ENCODE measurements at regions not wholly inside any gene's neighbourhood (a gene's known extent, or its start where the extent isn't known, plus 50 kb on each side); places are given as distances from the start of the nearest gene placed in this dataset.
"Not testable (repeated sequence)": the region's sequence is repeated elsewhere in the genome, so short reads cannot be mapped to it uniquely, and the experiment has no call there.

DNA sequence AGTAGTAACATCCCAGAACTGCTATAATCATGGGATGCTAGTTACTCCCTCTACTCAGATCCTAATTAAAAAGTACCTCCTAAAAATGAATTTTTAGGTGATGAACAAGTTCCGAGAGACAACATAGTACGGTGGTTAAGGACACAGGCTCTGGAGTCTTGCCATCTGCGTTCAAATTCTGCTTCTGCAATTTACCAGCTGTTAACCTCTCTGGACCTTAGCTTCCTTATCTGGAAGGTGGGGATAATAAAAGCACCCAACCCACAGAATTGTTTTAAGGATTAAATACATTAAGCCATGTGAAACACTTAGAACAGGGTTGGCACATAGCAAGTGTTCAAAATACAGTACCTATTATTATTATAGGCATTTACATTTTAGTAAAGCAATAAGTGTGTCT, 77.5 kb upstream of the XPA start:
- DNase-seq (no peak), ATAC-seq (no peak)
- peaks cover 0 to 46% (median 2%) of the 10 kb centered on the region in 9 donors for H3K27me3 ChIP-seq
- H3K36me3 ChIP-seq: no peaks in the 10 kb centered on the region
- H3K9me3 ChIP-seq: peaks cover 0 to 17% (median 11%) of the 10 kb centered on the region in 12 donors
- H3K4me1 ChIP-seq: peaks cover 0 to 4% (median 0%) of the 10 kb centered on the region in 12 donors
- 40 to 63% (median 54%) methylated on average over 3 of the region's 3 CpGs for WGBS, 4 donors
- TF ChIP-seq, protein P1, sequence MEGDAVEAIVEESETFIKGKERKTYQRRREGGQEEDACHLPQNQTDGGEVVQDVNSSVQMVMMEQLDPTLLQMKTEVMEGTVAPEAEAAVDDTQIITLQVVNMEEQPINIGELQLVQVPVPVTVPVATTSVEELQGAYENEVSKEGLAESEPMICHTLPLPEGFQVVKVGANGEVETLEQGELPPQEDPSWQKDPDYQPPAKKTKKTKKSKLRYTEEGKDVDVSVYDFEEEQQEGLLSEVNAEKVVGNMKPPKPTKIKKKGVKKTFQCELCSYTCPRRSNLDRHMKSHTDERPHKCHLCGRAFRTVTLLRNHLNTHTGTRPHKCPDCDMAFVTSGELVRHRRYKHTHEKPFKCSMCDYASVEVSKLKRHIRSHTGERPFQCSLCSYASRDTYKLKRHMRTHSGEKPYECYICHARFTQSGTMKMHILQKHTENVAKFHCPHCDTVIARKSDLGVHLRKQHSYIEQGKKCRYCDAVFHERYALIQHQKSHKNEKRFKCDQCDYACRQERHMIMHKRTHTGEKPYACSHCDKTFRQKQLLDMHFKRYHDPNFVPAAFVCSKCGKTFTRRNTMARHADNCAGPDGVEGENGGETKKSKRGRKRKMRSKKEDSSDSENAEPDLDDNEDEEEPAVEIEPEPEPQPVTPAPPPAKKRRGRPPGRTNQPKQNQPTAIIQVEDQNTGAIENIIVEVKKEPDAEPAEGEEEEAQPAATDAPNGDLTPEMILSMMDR (IDR thresholded peaks at IDR 0.05): no peak
- TF ChIP-seq POLR2A (IDR thresholded peaks at IDR 0.05): no peak
- intact Hi-C loops (cut with DNase I): no loop called here
- H3K27ac ChIP-seq: no peak overlapping the region
- H3K4me3 ChIP-seq: no peak overlapping the region

DNA sequence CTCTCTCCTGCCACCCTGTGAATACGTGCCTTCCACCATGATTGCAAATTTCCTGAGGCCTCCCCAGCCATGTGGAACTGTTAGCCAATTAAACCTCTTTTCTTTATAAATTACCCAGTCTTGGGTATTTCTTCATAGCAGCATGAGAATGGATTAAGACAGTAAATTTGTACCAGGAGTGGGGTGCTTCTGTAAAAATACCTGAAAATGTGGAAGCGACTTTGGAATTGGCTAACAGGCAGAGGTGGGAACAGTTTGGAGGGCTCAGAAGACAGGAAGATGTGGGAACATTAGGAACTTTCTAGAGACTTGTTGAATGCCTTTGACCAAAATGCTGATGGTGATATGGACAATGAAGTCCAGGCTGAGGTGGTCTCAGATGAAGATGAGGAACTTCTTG, 74.3 kb upstream of the FOXE1 start:
- H3K4me1 ChIP-seq; ATAC-seq; H3K4me3 ChIP-seq; H3K36me3 ChIP-seq; H3K27ac ChIP-seq; DNase-seq; intact Hi-C loops (cut with DNase I): not testable (repeated sequence)
- H3K9me3 ChIP-seq: peaks cover 0 to 18% (median 11%) of the 10 kb centered on the region in 12 donors
- peaks cover 0 to 31% (median 5%) of the 10 kb centered on the region in 9 donors for H3K27me3 ChIP-seq
- 70 to 94% (median 89%) methylated on average over 2 of the region's 2 CpGs for WGBS, 4 donors

DNA sequence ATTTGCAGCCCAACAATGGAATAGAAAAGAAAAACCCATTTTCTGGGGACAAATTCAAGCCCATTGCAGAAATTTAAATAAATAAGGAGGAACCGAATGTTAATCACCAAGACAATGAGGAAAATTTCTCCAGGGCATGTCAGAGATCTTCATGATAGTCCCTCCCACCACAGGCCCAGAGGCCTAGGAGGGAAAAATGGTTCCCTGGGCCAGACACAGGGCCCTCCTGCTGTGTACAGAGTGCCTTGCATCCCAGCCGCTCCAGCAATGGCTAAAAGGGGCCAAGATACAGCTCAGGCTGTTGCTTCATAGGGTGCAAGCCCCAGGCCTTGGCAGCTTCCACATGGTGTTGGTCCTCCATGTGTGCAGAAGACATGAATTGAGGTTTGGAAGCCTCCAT, 73.4 kb upstream of the FOXE1 start:
- WGBS, 4 donors: 84 to 93% (median 89%) methylated on average over 2 of the region's 2 CpGs
- H3K4me3 ChIP-seq: no peak overlapping the region
- no peak for ATAC-seq
- TF ChIP-seq POLR2A (IDR thresholded peaks at IDR 0.05): no peak
- TF ChIP-seq, protein P1 (IDR thresholded peaks at IDR 0.05): no peak
- H3K9me3 ChIP-seq: peaks cover 0 to 18% (median 11%) of the 10 kb centered on the region in 12 donors
- H3K36me3 ChIP-seq: no peaks in the 10 kb centered on the region
- intact Hi-C loops (cut with DNase I): no loop called here
- no peak overlapping the region for H3K27ac ChIP-seq
- no peaks in the 10 kb centered on the region for H3K4me1 ChIP-seq
- H3K27me3 ChIP-seq: peaks cover 0 to 29% (median 5%) of the 10 kb centered on the region in 9 donors
- DNase-seq: no peak

DNA sequence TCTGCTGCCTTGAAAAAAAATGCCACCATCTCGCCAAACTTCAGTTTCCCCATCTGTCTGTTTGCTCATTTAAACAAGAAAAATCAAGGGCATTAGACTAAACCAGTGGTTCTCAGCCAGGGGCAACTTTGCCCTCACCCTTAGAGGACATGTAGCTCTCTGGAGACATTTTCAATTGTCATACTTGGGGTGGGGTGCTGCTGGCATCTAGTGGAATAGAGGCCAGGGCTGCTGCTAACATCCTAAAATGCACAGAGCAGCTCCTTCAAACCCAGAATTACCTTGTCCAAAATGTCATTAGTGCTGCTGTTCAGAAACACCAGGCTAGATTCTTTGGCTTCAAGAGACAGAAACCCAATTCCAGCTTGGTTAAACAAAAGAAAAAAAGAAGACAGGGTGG, 71.1 kb upstream of the FOXE1 start:
- peaks cover 0 to 28% (median 5%) of the 10 kb centered on the region in 9 donors for H3K27me3 ChIP-seq
- TF ChIP-seq POLR2A (IDR thresholded peaks at IDR 0.05): no peak
- TF ChIP-seq, protein P1 (IDR thresholded peaks at IDR 0.05): no peak
- H3K27ac ChIP-seq: no peak overlapping the region
- 56 to 80% (median 74%) methylated on average over 1 of the region's 1 CpG for WGBS, 4 donors
- no peak overlapping the region for H3K4me3 ChIP-seq
- H3K4me1 ChIP-seq: no peaks in the 10 kb centered on the region
- DNase-seq (no peak), ATAC-seq (no peak)
- peaks cover 0 to 18% (median 11%) of the 10 kb centered on the region in 12 donors for H3K9me3 ChIP-seq
- H3K36me3 ChIP-seq: no peaks in the 10 kb centered on the region
- intact Hi-C loops (cut with DNase I): no loop called here

DNA sequence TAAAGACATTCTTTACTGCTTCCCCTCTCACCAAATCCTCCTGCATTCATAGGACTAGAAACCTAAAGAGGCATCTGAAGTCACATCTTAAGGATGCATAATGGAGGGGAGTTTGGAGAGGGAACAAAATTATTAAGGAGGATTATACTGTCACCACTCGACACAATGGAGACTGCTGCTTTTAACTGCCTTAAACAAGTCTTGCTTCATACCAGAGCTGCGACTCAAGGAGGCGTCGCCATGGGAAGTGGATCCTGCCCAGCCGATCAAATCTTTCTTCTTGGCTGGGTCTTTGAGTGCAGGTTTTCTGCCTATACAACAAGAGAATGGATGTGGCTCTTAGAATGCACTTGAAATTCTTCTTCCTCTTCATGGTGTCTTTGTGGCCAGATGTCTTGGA, 66.7 kb upstream of the FOXE1 start:
- Histone ChIP-seq H3K4me3 (no peak overlapping the region), H3K9me3 (no peaks in the 10 kb centered on the region), H3K27ac (no peak overlapping the region), H3K4me1 (no peaks in the 10 kb centered on the region), H3K27me3 (peaks cover 0 to 32% (median 0%) of the 10 kb centered on the region in 9 donors), H3K36me3 (no peaks in the 10 kb centered on the region)
- intact Hi-C loops (cut with DNase I): no loop called here
- 55 to 69% (median 58%) methylated on average over 5 of the region's 5 CpGs for WGBS, 4 donors
- TF ChIP-seq POLR2A (IDR thresholded peaks at IDR 0.05): no peak
- TF ChIP-seq, protein P1 (IDR thresholded peaks at IDR 0.05): no peak
- DNase-seq (no peak), ATAC-seq (no peak)

Data from heart left ventricle (tissue), 16 donors.